SK-N-MC (cell line): ENCODE measurements at regions not wholly inside any gene's neighbourhood (a gene's known extent, or its start where the extent isn't known, plus 50 kb on each side); places are given as distances from the start of the nearest gene placed in this dataset.

ENCODE experiments used
- EZH2 ChIP-seq: fragments of 200-600 bp; sonication (generic); IDR thresholded peaks from one replicate; pipeline ENCODE4 v1.6.1; 2017; ENCODE audit warnings: antibody characterized with exemption
- POLR2AphosphoS5 ChIP-seq: IDR thresholded peaks from 2 replicates; pipeline ENCODE4 v1.6.1; 2012; ENCODE audit warnings: mild to moderate bottlenecking, low read depth, low read length, borderline replicate concordance

DNA sequence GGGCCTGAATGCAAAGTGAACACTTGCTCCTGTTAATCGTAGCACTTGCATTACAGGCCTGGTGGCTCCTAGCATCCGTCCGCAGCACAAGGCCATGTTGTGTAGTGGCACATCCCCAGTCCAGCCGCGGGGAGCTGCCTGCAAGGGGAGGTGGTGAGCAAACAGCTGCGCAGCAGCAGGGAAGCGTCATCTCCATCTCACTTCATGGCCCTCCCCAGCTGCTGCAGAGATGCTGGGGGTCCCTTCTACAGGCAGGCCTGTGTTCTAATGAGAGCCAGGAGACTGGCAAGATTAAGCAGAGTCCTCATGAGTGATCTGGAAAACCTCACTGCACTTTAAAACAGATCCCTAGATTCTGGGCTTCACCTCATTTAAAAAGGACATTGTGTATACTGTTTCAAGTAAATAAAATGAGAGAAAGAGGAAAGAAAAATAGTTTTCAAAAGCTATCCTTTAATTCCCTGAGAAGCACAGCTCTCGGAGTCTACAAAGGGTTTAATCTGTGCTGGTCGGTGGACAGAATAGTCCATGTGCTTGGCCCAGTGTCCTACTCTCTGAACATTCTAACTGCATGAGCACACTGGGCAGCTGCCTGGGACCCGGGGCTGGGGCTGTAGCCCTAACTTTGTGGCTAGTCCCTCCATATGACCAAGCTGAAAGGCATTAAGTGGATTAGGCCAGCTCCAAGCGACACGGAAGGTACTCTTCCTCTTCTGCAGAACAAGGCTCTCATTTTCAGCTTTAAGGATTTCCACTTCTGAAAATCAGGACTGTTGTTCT lies 125.8 kb downstream of the LY86 start:
- no peak for TF ChIP-seq EZH2
- TF ChIP-seq POLR2AphosphoS5 = no peak
